ENCODE measurements at regions not wholly inside any gene's neighbourhood (a gene's known extent, or its start where the extent isn't known, plus 50 kb on each side); places are given as distances from the start of the nearest gene placed in this dataset.

DNA sequence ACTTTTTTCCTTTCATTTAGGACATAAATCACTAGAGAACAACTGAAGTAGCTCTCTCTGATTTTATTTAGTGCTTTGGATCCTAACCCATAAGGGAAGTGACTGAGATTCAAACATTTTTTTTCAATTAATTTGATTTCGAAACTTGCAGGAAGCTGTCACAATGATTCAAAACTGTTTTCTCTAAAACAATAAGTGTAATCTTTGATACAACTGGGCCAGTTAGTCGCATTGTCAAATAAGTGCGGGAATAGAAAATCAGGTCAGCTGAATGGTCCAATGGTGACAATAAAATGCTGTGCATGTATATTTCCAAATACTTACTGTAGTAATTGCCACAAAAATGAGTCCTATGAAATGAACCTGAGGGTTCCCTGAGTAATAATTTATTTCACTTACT is 930.8 kb downstream of the TFAP2A start:
- TF ChIP-seq GATA3 (IDR thresholded peaks at IDR 0.05; ENCODE audit: low read depth, low read length) (no peak), GATA2 (IDR thresholded peaks at IDR 0.05; ENCODE audit: low read depth, low read length) (no peak)

All from SH-SY5Y (cell line).